HCT116 (cell line): ENCODE measurements at regions not wholly inside any gene's neighbourhood (a gene's known extent, or its start where the extent isn't known, plus 50 kb on each side); places are given as distances from the start of the nearest gene placed in this dataset.

ENCODE experiments used
- CEBPB ChIP-seq: IDR thresholded peaks from 2 replicates; pipeline ENCODE4 v1.6.1; 2012; ENCODE audit warnings: low read depth
- EZH2 ChIP-seq: fragments of 200-600 bp; sonication (generic); IDR thresholded peaks from 2 replicates; pipeline ENCODE4 v1.6.1; 2017; ENCODE audit warnings: antibody characterized with exemption, mixed run types
- JUND ChIP-seq: IDR thresholded peaks from 2 replicates; pipeline ENCODE4 v1.6.1; 2012
- MAX ChIP-seq: IDR thresholded peaks from 2 replicates; pipeline ENCODE4 v1.6.1; 2012
- POLR2A ChIP-seq: IDR thresholded peaks from 2 replicates; pipeline ENCODE4 v1.7.0; 2011; ENCODE audit warnings: borderline replicate concordance; ENCODE audit not compliant: insufficient read depth, insufficient read length; ENCODE audit errors: extremely low read depth
- POLR2AphosphoS5 ChIP-seq: IDR thresholded peaks from 2 replicates; pipeline ENCODE4 v1.6.1; 2011; ENCODE audit warnings: mild to moderate bottlenecking, low read depth, low read length, moderate library complexity
- RAD21 ChIP-seq: IDR thresholded peaks from 2 replicates; pipeline ENCODE4 v1.6.1; 2012; ENCODE audit warnings: low read depth, mild to moderate bottlenecking
- YY1 ChIP-seq: IDR thresholded peaks from 2 replicates; pipeline ENCODE4 v1.6.1; 2011; ENCODE audit warnings: low read length, low read depth, moderate library complexity, mild to moderate bottlenecking; ENCODE audit not compliant: insufficient replicate concordance; ENCODE audit errors: extremely low read depth
- TF ChIP-seq, protein P1 (sequence below), 3 experiments: fragments of 200-600 bp in 1 of 3; sonication (generic) in 1 of 3; IDR thresholded peaks in 2 of 3; conservative IDR thresholded peaks in 1 of 3; 2 replicates each; pipeline ENCODE4 v1.5.1; 2012 to 2017; ENCODE audit warnings: low read depth in 2 of 3, low read length in 2 of 3, antibody characterized with exemption in 1 of 3, borderline replicate concordance in 1 of 3, control low read depth in 1 of 3, mild to moderate bottlenecking in 1 of 3, mixed read lengths in 1 of 3, mixed run types in 1 of 3, moderate library complexity in 1 of 3; ENCODE audit not compliant: insufficient read depth in 1 of 3
- TF ChIP-seq, protein P2 (sequence below): IDR thresholded peaks from 2 replicates; pipeline ENCODE4 v1.6.1; 2011; ENCODE audit warnings: mild to moderate bottlenecking, low read length, moderate library complexity; ENCODE audit not compliant: insufficient replicate concordance; ENCODE audit errors: extremely low read depth

- TF ChIP-seq, protein P1, sequence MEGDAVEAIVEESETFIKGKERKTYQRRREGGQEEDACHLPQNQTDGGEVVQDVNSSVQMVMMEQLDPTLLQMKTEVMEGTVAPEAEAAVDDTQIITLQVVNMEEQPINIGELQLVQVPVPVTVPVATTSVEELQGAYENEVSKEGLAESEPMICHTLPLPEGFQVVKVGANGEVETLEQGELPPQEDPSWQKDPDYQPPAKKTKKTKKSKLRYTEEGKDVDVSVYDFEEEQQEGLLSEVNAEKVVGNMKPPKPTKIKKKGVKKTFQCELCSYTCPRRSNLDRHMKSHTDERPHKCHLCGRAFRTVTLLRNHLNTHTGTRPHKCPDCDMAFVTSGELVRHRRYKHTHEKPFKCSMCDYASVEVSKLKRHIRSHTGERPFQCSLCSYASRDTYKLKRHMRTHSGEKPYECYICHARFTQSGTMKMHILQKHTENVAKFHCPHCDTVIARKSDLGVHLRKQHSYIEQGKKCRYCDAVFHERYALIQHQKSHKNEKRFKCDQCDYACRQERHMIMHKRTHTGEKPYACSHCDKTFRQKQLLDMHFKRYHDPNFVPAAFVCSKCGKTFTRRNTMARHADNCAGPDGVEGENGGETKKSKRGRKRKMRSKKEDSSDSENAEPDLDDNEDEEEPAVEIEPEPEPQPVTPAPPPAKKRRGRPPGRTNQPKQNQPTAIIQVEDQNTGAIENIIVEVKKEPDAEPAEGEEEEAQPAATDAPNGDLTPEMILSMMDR (IDR thresholded peaks at IDR 0.05 in 2 of 3, conservative IDR thresholded peaks at IDR 0.05 in 1 of 3; ENCODE audit: borderline replicate concordance in 1 of 3, insufficient read depth in 1 of 3, low read depth in 2 of 3, low read length in 2 of 3), result no peak
- TF ChIP-seq YY1 (no peak), CEBPB (no peak), EZH2 (no peak), MAX (no peak), POLR2A (no peak), POLR2AphosphoS5 (no peak), JUND (no peak), RAD21 (no peak)
- TF ChIP-seq, protein P2, sequence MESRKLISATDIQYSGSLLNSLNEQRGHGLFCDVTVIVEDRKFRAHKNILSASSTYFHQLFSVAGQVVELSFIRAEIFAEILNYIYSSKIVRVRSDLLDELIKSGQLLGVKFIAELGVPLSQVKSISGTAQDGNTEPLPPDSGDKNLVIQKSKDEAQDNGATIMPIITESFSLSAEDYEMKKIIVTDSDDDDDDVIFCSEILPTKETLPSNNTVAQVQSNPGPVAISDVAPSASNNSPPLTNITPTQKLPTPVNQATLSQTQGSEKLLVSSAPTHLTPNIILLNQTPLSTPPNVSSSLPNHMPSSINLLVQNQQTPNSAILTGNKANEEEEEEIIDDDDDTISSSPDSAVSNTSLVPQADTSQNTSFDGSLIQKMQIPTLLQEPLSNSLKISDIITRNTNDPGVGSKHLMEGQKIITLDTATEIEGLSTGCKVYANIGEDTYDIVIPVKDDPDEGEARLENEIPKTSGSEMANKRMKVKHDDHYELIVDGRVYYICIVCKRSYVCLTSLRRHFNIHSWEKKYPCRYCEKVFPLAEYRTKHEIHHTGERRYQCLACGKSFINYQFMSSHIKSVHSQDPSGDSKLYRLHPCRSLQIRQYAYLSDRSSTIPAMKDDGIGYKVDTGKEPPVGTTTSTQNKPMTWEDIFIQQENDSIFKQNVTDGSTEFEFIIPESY, result no peak
Measured at GRCh38 chr6:6717953-6718352, 129.4 kb downstream of the LY86 start.
